Fibroblast of skin of abdomen (primary cell): ENCODE measurements at regions not wholly inside any gene's neighbourhood (a gene's known extent, or its start where the extent isn't known, plus 50 kb on each side); places are given as distances from the start of the nearest gene placed in this dataset.

Experiments
- DNase-seq: peaks from one replicate; pipeline ENCODE4 v3.0.0-alpha.2; 2013

- no peak for DNase-seq
Observed at GRCh38 chr2:8297376-8298231, 384.3 kb upstream of the ID2 start.

GRCh38 chr2:8298783-8299182 lies 383.1 kb upstream of the ID2 start:
- peak; percentile 3 for DNase-seq

GRCh38 chr2:8300216-8300615 lies 381.6 kb upstream of the ID2 start:
- DNase-seq, result no peak

GRCh38 chr2:8300905-8301304 lies 381.0 kb upstream of the ID2 start:
- DNase-seq, result no peak

- no peak for DNase-seq
Observed at GRCh38 chr2:8303322-8303832, 378.5 kb upstream of the ID2 start.

GRCh38 chr2:8304821-8305766 lies 376.8 kb upstream of the ID2 start:
- DNase-seq, result no peak

- peak; percentile 56 for DNase-seq
Observed at GRCh38 chr2:8306530-8307351, 375.1 kb upstream of the ID2 start.

GRCh38 chr2:8307606-8308180 lies 374.2 kb upstream of the ID2 start:
- DNase-seq, result no peak

GRCh38 chr2:8309131-8309530 lies 372.7 kb upstream of the ID2 start:
- no peak for DNase-seq

GRCh38 chr2:8310557-8311455 lies 371.1 kb upstream of the ID2 start:
- no peak for DNase-seq

- DNase-seq, result no peak
Observed at GRCh38 chr2:8312221-8312620, 369.6 kb upstream of the ID2 start.

GRCh38 chr2:8312861-8313830 lies 368.7 kb upstream of the ID2 start:
- DNase-seq, result peak; percentile 15

- no peak for DNase-seq
Observed at GRCh38 chr2:8314063-8314462, 367.8 kb upstream of the ID2 start.

- DNase-seq, result peak; percentile 55
Observed at GRCh38 chr2:8315531-8316165, 366.2 kb upstream of the ID2 start.

GRCh38 chr2:8316356-8316755 lies 365.5 kb upstream of the ID2 start:
- no peak for DNase-seq

- no peak for DNase-seq
Observed at GRCh38 chr2:8317418-8317817, 364.4 kb upstream of the ID2 start.

GRCh38 chr2:8319219-8319618 lies 362.6 kb upstream of the ID2 start:
- peak; percentile 18 for DNase-seq

GRCh38 chr2:8320311-8321066 lies 361.4 kb upstream of the ID2 start:
- DNase-seq, result no peak
